Kasumi-1 (cell line): ENCODE measurements at regions not wholly inside any gene's neighbourhood (a gene's known extent, or its start where the extent isn't known, plus 50 kb on each side); places are given as distances from the start of the nearest gene placed in this dataset.

Experiments
- DNase-seq, 2 experiments: peaks; one replicate each; lab custom pipeline; 2025; lab: John Stamatoyannopoulos, UW

DNA sequence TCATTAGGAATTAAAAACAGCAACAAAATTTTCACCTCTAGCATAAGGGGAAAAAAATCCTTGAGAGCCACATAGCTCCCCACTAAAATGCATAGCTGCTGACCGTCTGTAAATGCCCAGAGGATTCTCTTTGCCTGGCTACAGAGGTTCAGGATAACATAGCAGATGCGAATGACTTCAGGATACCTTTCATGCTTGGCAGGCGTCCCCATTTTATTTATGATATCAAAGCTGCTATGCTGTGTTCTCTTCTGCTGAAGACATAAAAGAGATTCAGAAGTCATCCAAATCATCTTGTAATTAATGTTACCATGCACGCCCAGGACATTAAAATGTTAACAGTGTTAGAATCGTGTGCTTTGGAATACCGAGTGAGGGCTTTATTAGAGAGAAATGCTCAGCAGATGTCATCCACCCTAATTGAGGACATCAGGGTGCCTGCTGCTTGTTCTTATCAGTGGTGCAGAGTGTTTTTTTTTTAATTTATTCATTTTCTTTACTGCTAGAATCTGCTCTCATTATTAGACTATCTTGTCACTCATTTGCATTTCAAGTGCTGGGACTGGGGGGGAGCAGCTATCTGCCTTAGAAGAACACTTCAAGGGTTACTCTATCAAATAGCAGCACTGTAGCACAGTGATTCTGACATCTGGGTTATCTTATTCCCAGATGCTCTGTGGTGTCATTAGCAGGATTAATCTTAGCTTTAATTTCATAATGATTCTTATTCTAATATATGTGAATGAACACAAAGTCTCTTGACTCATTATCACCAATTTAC, 139.5 kb downstream of the ZNF326 start:
- DNase-seq = no peak

- DNase-seq = peak; percentile 65 to 76
Measured at GRCh38 chr1:90133133-90133532, 138.2 kb downstream of the ZNF326 start.

DNA sequence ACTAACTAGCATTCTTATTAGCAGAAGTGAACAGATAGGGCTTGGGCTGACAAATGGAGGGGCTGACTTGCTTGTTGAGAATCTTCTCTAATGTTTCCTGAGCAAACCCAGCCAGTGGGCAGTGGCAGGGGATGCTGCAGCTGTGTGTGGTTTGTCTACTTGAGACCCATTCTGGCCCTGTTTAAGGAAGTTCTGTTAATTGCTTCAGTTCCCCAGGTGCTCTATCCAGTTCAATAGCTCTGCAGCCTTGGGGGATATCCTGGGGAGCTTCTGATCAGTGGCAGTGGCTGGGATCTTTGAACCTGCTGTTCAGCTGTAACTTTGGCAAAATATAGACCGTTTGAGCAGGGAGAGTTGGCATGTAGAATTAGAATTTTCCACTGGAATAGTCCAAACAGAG, 137.4 kb downstream of the ZNF326 start:
- no peak for DNase-seq

GRCh38 chr1:90127288-90127953, 132.5 kb downstream of the ZNF326 start:
- DNase-seq = no peak

DNA sequence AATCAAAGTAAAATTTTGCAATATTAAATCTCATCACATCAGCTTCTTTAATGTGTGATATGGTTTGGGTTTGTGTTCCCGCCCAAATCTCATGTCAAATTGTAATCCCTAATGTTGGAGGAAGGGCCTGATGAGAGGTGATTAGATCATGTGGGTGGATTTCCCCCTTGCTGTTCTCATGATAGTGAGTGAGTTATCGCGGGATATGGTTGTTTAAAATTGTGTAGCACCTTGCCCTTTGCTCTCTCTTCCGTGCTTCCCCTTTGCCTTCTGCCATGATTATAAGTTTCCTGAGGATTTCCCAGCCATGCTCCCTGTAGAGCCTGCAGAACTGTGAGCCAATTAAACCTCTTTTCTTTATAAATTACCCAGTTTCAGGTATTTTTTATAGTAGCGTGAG, 131.9 kb downstream of the ZNF326 start:
- DNase-seq = no peak

DNA sequence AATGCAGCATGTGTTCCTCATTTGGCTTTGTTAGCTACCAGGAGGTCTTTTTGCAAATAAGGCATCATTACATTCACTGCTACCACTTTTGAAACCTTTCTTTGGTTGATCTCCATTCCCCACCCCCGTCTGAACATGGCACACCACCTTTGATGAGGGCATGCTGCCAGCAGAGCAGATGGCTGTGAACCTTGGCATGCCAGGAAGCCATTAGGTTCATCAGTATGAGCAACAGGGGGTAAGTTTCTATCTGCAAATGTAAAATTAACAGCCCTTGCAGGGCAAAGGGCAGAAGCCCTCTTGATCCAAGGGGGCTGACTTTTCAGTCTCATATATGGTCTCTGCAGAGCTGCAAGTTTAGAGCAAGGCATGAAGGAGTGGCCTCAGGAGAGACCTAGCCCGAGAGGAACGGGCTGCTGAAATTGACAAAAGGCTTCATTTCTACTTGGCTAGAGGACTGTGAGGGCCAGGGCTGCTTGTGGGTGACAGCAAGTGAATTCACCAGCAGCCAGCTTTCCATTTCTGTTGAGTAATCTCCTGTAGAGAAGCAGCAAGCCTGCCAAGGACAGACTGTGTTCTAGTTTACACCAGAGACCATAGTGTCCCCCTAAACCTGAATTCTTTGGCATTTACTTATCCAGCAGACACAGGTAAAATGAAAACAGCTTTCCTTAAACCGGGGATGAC, 127.9 kb downstream of the ZNF326 start:
- no peak for DNase-seq

DNA sequence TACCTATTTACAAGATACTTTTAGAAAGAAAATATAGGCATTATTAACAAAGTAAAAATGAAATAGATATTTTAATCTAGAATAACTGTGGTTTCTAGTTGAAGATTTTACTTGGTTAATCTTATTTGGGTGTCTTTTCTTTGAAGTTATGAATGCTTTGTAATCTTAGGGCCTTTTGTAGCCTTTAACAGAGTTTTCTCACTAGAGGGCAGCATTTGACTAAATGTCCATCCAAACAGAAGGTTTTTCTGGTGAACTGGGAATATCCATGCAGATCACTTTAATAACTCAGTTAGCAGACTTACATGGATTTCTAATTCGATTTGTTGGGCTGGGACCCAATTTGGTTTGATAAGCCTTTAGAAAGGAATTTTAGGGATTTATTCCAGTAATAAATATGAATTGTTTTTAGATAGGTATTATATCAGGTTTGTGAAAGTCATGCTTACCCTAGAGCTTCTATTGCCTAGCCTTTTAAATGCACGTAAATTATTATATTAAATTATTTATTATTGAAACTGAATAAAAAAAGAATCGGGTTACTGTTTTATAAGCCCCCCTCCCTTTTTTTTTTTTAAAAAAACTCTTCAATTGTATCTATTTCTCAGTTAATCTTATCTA, 119.7 kb downstream of the ZNF326 start:
- DNase-seq = peak; percentile 62 to 75

DNA sequence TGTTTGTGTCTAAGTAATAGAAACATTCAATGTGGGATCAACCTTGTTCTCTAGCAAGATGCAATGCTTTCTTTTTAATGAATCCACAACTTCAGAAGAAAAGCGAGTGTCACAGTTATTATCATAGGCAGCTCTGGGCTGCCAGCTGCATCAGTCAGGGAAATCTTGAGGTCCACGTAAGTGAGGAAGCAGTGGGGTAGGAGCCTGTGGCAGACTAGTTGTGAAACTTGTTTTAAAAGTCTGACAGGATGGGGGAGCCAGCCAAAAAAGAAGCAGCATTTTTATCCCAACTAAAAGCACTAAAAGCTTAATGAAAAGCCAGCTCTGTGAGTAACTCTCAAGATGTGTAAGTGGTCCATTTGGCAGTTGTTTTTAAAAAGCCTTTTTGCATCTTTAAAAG, 113.1 kb downstream of the ZNF326 start:
- DNase-seq = peak in 1 of 2 experiments; percentile 16

DNA sequence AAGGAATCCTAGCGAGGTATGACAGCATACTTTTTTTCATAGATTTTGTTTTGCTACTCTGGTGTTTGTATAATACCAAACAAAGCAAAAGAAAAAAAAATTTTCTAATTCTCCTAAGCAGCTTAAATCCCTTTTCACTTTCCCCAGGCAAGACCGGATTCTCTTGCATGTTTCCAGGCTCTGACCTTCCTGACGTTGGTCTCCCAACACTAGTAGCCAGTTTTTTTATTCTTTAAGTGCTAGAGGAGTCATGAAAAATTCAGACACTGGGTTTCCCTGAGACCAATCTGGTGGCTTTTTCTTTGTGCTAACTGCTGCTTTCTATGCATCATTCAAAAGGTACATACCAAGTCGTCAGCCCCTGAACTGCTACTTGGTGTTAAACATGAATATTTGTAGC, 111.4 kb downstream of the ZNF326 start:
- no peak for DNase-seq

DNA sequence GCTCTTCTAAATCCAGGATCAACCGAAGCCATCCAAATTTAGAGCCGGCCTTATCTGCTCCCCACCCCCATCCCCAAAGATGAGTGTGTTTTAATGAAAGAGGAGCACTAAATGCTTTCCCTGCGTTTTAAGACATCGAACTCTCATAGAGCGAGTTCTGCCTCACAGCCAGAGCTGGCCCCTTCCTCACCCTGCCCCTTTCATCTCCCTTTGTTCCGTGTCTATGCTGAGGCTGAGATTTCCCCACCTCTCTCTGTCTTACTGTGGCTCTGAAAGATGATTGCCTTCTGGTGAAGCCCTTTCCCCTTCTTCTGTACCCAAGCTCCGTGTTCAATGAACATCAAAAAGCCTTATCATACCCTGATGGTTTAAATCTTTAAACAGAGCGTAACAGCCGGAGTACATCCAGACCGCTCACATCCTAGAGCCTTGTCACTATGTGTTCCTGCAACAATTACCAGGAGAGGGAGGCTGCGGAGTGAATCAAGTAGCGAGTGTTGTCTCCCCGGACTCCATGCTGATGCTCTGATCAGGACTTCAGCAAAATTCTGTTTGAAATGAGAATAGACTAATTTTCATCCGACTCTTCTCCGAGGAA, 110.1 kb downstream of the ZNF326 start:
- DNase-seq = no peak

- DNase-seq = no peak
Measured at GRCh38 chr1:90100566-90100965, 105.7 kb downstream of the ZNF326 start.

DNA sequence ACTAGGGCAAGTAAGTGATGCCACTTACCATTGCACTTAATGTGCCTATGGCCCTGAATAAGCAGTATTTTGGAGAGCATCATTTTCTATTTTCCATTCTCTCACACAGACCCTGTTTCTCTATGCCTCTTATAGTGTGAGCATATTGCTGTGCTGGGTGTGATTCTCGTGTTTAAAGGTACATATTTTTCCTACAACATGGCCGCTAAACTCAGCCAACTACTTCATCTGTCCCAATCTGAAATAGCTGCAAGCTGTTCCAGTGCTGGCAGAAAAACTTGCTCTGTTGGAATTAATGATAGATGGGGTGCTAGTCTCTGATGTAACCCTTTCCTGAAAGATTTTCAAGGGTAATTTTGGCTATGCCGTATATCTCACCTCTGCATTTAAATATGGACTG, 97.5 kb downstream of the ZNF326 start:
- DNase-seq = no peak
